HG03565 (cell line): ENCODE measurements at regions not wholly inside any gene's neighbourhood (a gene's known extent, or its start where the extent isn't known, plus 50 kb on each side); places are given as distances from the start of the nearest gene placed in this dataset.

Source experiments
- ATAC-seq: cut with Tn5 transposase; IDR thresholded peaks from one replicate; pipeline ENCODE4 v1.9.1; 2021; ENCODE audit warnings: mild to moderate bottlenecking, moderate library complexity; ENCODE audit not compliant: unreplicated experiment

DNA sequence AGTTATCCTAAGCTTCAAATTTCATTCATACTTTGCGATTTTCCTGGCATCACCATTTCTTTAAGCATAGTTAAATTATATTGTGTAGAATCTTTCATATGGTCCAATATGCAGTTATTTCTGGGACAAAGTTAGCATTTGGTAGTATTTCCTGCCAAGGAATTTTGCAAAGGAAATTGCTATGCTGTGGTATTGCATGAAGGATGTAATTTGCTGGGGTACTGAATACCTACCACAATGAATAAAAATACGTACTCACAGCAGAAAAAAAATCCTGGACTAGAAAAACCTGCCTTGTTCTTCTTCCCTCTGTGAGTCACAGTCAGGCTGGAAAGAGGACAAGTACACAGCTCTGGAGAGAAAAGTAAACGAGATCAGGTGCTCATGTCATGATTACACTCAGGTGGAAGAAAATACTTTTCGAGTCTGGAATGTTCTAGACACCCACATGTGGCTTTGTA, 241.2 kb downstream of the PTBP2 start:
- no peak for ATAC-seq

DNA sequence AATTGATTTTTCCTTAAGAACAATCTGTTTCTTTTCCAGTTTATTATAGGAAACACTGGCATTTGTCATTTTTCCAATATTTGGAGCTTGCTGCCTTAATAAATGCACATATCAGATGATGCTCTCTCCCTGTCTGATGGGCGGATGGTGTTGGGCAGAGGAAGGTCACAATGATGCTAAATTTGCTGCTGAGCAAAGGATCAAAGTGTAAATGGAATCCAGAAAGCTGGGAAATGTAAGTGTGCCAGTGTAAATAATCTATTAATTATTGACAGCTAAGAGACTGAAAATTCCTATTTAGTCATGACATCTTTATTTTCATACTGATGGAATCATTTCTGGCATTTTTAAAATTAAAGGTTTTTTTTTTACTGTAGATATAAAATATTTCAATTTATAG, 243.2 kb downstream of the PTBP2 start:
- no peak for ATAC-seq

DNA sequence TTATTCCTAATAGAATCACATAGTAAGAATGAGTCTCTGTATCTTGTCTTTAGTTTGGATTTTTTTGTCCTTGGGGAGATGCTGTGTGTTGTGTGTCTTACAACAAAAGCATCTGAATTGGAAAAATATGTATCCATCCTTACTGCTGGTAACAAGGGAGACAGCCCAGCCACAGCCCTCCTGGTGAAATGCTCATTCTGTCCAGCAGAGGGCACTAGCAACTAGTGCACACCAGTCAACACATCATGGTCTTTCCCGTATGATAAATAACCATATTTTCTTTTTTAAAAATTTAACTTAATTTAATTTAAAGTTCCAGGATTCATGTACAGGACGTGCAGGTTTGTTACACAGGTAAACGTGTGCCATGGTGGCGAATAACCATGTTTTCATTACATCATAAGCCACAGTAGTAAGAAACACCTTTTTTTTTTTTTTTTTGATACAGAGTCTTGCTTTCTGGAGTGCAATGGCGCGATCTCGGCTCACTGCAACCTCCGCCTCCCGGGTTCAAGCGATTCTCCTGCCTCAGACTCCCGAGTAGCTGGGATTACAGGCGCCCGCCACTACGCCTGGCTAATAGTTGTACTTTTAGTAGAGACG, 245.1 kb downstream of the PTBP2 start:
- peak; percentile 88 for ATAC-seq

DNA sequence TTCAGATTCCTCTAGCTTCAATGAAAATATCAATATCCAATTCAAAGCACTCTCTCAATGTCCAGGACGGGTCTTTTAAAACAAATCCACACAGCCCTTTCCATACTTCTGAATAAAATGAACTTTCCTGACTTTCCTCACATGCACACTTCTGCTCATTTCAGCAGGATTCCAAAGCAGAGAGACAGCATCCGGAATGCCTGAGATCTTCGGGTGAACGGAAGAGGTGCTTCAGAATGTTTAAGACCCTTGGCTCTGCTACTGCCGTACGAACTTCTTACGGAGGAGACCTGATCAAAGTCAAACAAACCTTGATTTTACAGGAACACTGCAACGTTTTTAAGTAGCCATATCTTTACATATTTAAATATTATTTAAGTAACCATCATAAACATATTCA, 245.7 kb downstream of the PTBP2 start:
- ATAC-seq = no peak

DNA sequence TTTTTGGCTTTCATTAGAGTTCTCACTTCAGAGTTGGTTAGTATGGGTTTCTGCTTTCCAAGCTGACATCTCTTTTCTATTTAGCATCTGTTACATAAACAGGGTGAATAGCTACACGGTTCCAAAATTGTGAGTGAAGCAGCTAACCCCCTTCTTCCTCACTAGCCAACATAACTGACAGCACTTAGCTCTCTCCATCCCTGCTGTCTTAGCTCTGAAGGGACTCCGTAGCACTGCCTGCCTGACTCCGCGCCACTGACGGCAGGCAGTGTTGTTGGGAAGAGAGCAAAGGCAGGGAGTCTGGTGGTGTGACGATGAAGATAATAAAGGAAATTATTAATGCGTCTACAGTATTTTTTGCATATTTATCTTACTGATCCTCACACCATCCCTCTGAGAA, 247.0 kb downstream of the PTBP2 start:
- ATAC-seq = no peak

DNA sequence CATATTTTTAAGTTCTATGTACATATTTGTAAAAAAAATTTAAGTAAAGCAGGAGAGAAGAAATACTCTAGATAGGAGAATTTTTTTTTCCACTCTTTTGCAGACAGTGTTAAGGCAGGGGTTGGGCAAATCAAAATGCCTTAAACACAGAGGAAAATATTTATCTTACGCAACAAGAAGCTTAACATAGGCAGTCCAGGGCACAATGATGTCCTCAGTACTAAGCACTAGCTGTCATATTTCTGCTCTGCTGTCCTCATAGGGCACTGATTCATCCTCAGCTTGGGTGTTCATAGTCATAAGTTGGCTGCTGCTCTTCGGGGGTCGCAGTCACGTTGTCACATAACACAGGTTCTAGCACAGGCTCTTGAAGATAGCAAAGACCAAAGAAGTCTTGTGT, 247.4 kb downstream of the PTBP2 start:
- ATAC-seq = no peak

DNA sequence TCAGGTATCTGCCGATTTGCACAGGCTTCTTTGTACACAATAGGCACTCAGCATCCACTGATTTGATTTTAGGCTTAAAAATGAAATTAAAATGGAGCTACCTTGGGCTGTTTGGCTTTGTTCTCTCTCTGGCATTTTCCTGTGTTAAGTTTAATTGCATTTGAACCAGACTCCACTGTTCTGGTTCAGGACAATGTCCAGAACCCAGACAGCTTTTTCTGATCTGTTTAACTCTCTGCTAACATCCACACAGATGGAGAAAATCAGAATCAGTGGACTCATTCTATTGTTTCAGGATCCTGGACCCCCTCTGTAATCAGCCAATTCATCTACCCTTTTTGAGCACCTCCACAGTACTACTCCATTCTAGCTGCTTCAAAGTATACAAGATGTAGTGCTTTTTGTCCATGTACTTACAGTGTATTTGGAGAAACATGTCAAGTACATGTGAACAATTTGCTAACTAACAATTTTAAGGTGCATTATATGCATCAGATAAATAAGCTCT, 248.1 kb downstream of the PTBP2 start:
- no peak for ATAC-seq

DNA sequence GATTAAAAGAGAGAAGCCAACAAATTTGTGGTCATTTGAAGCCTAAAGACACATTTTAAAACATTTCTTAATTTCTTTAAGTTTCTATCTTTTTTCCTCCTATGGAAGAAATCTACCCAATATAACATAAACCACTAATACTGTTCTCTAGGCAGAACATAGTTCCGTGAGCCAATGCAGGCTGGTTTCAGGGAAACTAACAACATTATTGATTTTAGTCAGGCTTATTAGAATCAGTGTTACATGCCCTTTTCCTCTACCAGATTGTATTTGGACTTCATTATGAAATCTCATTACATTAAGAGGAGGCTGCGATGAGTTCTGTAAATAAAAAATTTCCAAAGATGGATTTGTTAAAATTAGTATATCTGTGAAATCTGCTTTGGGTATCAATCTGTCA, 249.9 kb downstream of the PTBP2 start:
- no peak for ATAC-seq

DNA sequence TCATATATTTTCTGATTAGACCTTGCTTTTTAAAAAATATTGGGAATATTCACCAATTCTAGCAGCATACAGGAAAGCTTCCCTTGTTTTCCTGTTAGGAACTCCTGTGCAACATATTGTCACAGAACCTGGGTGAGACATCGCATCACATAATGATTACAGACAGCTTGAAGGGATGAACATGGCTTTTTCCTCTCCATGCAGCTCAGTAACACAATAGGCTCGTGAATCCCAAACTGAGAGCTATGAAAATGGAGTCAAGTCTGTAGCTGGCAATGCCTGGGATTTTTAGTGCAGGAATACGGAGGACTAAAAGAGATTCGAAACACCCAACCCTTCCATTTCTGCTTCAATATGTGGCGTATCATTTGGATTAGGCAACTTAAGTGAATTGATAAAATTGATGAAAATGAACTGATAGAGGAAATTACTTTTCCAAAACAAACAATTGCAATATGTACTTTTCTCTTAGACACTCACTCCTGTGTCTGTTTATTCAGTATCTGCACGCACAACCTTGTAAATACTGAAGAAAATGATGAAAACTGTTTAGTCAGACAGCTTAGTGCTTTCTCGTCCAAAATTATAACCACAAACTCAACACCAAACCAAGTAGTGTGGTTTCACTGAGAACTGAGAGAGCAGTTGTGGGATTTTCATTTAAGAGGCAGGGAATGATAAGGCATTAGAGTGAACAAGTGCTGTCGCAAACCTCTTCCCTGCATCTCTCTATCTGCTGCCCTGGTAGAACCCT, 250.4 kb downstream of the PTBP2 start:
- ATAC-seq = no peak

DNA sequence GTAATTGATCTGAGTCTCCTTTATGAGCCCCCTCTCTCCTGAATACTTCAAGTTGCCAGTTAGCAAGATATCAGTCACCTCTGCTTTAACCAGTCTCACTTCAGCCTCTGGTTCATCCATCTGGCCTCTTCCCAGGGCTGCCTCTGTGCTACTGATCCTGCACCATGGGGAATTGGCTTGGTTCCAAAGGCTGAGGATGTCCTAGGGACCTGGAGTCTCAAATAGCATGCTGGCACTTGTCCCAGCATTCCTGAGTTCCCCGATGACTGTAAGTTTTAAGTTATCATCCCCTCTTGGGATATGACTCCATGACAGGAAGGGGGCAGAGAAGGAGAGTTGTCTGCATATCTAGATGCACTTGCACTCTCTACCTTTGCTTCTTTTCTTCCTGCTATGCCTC, 252.0 kb downstream of the PTBP2 start:
- no peak for ATAC-seq

DNA sequence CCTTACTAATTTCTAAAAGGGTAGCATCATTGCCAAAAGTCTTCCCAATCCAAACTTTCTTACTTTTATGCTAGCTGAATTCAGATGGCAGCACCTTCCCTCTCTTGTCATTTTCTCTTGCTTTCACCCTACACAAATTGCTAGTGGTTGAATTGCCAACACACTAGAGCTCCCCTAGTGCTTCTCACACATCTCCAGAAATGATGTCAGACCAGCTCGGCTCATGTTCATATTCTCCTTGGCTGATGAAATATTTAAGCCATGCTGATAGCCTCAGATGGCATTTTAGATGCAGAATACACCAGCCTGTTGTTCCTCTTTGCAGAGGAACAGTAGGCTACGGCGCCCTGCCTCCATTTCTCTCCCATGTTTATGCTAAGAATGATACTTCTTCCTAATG, 256.9 kb downstream of the PTBP2 start:
- ATAC-seq = no peak

DNA sequence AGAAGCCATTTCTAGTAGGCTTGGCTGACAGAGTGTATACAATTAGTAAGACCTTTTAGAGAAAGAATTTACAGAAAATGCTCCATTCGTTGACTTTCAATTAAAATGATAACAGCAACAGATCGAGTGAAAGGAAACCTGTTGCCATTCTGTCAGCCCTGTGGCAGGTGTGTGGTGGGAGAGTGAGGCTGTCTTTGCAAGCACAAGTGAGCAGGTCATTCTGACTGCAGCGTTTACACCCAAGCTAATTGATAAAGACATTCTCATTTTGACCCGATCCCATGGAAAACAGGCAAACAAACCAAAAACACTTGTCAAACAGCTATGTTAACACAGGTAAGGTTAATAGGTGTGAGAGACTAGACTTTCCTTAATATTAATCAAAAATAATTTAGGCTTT, 257.3 kb downstream of the PTBP2 start:
- no peak for ATAC-seq

DNA sequence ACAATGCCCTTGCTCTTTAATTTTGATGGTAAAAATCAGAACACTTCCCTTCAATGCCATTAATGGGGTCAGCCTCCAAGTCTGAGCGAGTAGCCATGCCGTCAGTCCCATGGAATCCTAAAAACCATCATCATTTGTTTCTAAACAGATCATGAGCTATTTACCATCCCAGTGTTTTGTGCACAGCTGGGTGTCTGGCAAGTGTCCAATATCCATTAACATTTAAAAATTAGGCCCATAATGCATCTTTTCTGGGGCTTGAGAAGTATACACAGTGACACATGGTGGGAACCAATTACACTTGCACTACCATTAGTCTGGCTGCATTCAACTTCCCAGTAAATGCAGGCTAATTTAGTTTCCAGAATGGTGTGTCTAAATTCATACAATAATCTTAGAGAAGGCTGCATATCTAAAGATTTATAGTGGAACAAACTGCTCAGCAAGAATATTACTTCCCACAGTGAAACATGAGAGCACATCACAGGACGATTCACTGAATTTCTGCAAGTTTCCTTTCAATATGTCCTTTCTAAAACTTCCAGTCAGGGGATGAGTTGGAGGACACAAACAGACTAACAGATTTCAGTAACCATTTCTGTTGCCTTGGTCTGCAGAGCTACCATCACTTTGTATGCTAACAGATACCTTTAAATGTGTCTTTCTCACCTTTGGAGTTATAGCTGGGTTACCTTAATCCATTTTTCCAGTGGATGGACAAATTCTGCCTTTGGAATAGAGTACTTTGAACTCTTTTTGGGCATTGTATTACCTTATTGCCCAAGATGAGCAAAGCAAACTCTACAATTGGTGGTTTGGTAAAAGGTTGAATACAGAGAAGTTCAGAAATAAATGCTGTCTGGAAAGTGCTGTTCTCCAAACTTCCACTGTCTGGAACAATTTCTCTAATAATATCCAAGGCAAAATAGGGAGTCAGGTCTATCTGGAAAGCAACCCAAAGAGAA, 258.0 kb downstream of the PTBP2 start:
- ATAC-seq = no peak

DNA sequence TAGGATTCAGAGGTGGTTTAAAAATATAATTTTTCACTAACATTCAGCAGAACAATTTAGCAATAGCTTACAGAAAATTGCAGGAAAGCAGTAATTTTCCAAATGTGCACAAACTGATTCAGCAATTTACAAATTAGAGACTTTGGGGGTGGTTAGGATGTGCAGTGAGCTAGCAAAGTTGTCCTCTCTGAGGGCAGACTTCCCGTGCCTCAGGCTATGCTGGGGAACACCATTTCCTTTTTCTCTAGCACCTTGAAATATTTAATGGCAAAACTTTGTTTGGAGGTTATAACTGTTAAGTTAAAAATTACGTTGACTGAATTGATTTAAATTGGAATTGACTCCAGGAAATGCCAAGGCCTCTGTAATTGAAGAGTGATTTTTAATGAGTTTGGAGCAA, 258.9 kb downstream of the PTBP2 start:
- no peak for ATAC-seq

DNA sequence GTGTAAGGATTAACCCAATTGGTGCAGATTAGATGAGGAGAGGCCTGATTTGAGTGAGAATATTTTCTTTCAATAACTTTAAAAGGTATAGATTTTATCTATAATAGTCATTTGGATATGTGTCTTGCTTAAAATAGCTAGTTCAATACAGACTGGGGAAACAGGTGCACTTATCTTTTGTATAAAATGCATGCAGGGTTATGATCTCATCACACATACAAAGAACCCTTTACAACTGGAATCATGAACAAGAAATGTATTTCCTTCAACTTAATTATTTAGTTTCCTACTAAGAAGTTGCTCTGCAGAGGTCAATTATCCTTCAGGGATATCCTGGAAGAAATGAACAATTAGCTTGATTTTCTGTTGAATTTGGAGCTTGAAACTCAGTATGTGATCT, 259.6 kb downstream of the PTBP2 start:
- ATAC-seq = no peak

DNA sequence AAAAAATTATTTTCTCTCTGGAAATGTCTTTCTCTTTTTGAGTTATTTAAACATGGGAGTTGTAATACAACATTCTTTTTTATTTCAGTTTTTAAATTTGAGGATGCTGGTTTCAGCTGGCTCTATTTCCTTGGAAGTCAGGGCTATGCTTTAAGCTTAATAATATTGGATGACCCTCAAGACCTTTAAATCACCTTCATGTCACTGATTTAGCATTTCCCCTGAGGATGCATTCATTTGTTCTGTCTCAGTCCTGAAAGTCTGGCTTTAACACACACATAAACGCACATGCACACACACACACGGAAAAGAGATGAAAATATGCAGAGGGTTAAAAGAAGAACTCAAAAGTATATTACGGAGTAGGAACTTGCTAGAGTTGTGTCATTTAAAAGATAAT, 260.5 kb downstream of the PTBP2 start:
- ATAC-seq = no peak

DNA sequence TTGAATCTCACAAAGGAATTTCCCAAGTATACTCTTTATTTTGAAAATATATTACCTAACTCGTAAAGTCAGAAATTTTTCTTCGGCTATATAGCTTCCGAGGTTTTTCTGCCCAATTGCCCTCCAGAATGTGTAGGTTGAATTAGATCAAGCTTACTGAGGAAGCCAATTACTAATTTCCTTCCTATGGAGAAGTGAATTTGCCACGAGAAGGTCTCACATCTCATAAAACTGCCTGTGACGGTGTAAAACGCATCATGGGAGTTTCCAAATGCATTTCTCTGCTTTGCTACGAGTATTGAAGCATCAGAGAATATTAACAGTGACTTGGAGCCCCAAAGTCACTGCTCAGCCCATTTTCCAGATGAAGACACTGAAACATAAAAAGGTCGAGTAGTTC, 262.3 kb downstream of the PTBP2 start:
- no peak for ATAC-seq

DNA sequence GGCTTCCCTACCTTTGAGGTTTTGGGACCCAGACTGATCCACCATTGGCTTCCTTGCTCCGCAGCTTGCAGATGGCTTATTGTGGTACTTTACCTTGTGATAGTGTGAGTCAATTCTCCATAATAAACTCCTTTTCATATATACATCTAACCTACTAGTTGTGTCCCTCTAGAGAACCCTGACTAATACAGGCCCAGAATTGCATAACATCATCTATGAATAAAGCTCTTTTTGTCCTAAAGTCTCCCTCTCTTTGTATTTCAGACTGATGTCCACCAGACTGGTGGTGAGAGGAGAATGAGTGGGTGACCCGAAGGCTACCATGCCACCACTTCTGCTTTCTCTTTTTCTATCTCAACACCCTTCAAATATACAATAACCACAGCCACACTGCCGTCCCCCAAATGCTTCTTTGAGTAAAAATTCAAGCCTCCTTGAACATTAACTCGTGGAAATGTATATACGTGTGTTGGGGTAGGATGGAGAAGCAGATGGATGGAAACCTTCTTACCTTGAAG, 265.7 kb downstream of the PTBP2 start:
- ATAC-seq = no peak

DNA sequence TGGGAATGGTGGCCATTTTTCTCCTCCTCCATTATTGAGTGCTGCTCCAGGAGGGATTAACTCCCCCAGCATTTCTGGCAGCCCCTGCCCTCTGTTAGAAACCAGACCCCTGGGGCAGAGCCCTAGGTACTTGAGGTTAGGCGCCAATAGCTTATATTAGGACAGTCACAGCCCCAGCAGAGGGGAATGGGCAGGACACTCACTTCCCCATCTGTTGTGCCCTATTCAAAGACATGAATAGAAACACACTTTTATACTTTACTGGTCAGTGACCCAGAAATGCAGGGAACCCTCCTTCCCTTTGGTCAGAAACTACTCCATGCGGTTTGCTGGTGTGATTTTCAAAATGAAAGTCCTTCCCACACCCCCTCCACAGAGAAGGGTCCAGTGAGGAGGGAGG, 267.7 kb downstream of the PTBP2 start:
- ATAC-seq = no peak

DNA sequence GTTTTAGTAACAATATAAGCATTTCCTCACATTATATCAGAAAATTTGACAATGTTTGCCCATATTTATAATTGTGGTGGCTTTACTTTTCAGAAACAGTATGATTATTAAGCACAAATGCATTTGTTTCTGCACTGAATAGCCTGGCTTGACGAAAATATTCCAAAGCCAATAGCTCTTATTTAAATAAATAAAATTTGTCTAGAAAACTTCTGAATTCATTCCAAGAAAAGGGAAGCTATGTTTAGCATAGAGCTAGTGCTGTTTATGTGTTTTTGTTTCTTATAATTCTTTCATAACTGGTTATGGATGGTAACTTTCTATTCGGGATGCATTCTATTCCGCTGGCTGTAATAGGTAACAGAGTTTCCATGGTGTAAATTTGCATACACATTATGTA, 268.6 kb downstream of the PTBP2 start:
- ATAC-seq = no peak

DNA sequence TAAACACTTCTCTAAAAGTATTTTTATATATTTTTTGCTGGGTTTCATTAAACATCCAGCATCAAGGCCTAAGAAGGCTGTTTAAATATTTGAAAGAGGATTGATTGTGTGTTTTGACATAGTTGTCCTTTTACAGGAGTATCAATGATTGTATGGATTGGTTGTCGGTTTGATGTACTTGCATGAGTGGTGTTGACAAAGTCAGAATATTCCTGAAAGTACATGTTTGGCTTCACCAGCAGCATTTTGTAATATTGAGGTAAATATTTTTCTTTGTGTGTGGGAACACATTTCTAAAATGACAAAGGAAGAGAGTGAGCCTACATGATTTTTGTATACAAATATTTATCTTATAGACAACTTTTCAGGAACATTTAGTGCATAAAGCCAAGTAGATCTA, 269.7 kb downstream of the PTBP2 start:
- no peak for ATAC-seq
